ENCODE measurements at regions not wholly inside any gene's neighbourhood (a gene's known extent, or its start where the extent isn't known, plus 50 kb on each side); places are given as distances from the start of the nearest gene placed in this dataset.

GRCh38 chr2:193279361-193279760 lies 1084.6 kb upstream of the TMEFF2 start:
- TF ChIP-seq POLR2A (IDR thresholded peaks at IDR 0.05) (no peak), CTCF (IDR thresholded peaks at IDR 0.05) (no peak), POLR2AphosphoS5 (IDR thresholded peaks at IDR 0.05) (no peak)

Measured in stomach (tissue), 4 donors.